HEK293T (cell line): ENCODE measurements at regions not wholly inside any gene's neighbourhood (a gene's known extent, or its start where the extent isn't known, plus 50 kb on each side); places are given as distances from the start of the nearest gene placed in this dataset.

ENCODE experiments used
- CTCF ChIA-PET: fragments of 350-600 bp; formaldehyde crosslinking; extraction: SDS; loops from one replicate; lab custom pipeline; 2021; ENCODE audit warnings: antibody characterized with exemption, inconsistent platforms; lab: Yijun Ruan, JAX
- POLR2A ChIA-PET: fragments of 350-600 bp; formaldehyde crosslinking; extraction: SDS; loops from one replicate; lab custom pipeline; 2020; ENCODE audit warnings: antibody characterized with exemption, inconsistent platforms; lab: Yijun Ruan, JAX
- DNase-seq: peaks from one replicate; pipeline ENCODE4 v3.0.0; 2012; ENCODE audit warnings: mixed read lengths; ENCODE audit errors: extremely low spot score
- ARNT ChIP-seq: fragments of 450-650 bp; IDR thresholded peaks from 2 replicates; pipeline ENCODE4 v1.6.1; 2017; ENCODE audit warnings: mild to moderate bottlenecking
- BHLHE40 ChIP-seq: fragments of 450-650 bp; IDR thresholded peaks from 2 replicates; pipeline ENCODE4 v1.6.1; 2016; ENCODE audit warnings: mild to moderate bottlenecking, moderate library complexity, borderline replicate concordance
- CTBP1 ChIP-seq: fragments of 450-650 bp; IDR thresholded peaks from 2 replicates; pipeline ENCODE4 v1.6.1; 2016; ENCODE audit warnings: borderline replicate concordance
- ELF4 ChIP-seq: fragments of 450-650 bp; IDR thresholded peaks from 2 replicates; pipeline ENCODE4 v1.6.1; 2017; ENCODE audit warnings: antibody characterized with exemption
- FOXA1 ChIP-seq: fragments of 450-650 bp; IDR thresholded peaks from 2 replicates; pipeline ENCODE4 v1.6.1; 2016; ENCODE audit warnings: mild to moderate bottlenecking
- FOXK2 ChIP-seq: fragments of 450-650 bp; IDR thresholded peaks from 2 replicates; pipeline ENCODE4 v1.6.1; 2016; ENCODE audit warnings: mild to moderate bottlenecking
- FOXM1 ChIP-seq: fragments of 450-650 bp; IDR thresholded peaks from 2 replicates; pipeline ENCODE4 v1.6.1; 2017; ENCODE audit warnings: mild to moderate bottlenecking, borderline replicate concordance
- HDGF ChIP-seq: fragments of 450-650 bp; IDR thresholded peaks from 2 replicates; pipeline ENCODE4 v1.6.1; 2017; ENCODE audit warnings: antibody characterized with exemption, borderline replicate concordance
- L3MBTL2 ChIP-seq: fragments of 450-650 bp; conservative IDR thresholded peaks from 2 replicates; pipeline ENCODE4 v1.6.1; 2016; ENCODE audit warnings: mild to moderate bottlenecking
- LEF1 ChIP-seq: fragments of 450-650 bp; IDR thresholded peaks from 2 replicates; pipeline ENCODE4 v1.6.1; 2017; ENCODE audit warnings: mild to moderate bottlenecking, borderline replicate concordance
- NFRKB ChIP-seq: fragments of 450-650 bp; IDR thresholded peaks from 2 replicates; pipeline ENCODE4 v1.6.1; 2016; ENCODE audit warnings: mild to moderate bottlenecking, moderate library complexity
- PKNOX1 ChIP-seq: fragments of 450-650 bp; IDR thresholded peaks from 2 replicates; pipeline ENCODE4 v1.6.1; 2016
- SP1 ChIP-seq: fragments of 450-650 bp; IDR thresholded peaks from 2 replicates; pipeline ENCODE4 v1.6.1; 2017
- SUZ12 ChIP-seq: fragments of 450-650 bp; IDR thresholded peaks from 2 replicates; pipeline ENCODE4 v1.6.1; 2016; ENCODE audit warnings: mild to moderate bottlenecking
- TARDBP ChIP-seq: fragments of 450-650 bp; IDR thresholded peaks from 2 replicates; pipeline ENCODE4 v1.6.1; 2016
- ZNF384 ChIP-seq: fragments of 450-650 bp; IDR thresholded peaks from 2 replicates; pipeline ENCODE4 v1.6.1; 2016

GRCh38 chr3:70582803-70583202 lies 270.4 kb upstream of the MDFIC2 start:
- TF ChIP-seq FOXA1 (no peak), HDGF (no peak), PKNOX1 (no peak), FOXK2 (no peak)
- ChIA-PET POLR2A (no interaction called here), CTCF (no interaction called here)
- DNase-seq: no peak

DNA sequence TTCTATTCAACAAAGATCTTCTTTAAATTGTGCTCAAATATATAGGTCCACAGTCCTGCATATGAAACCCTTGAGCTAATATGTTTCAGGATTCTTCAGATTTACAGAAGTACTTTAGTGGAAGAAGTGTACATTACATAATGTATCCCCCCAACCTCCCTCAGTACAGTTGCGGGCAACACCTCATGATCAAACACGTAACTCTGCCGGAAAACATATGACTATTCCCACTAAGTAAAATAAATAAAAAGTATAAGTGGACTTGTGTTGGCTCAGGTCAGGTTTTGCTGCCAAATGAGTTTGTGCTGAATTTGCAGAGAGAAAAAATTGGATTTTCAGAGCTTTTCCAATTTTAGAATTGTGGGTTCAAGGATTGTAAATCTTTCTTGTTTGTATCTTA lies 267.6 kb upstream of the MDFIC2 start:
- POLR2A ChIA-PET: no interaction called here
- TF ChIP-seq ELF4 (no peak), CTBP1 (no peak), FOXK2 (no peak), FOXA1 (no peak)
- CTCF ChIA-PET: no interaction called here
- no peak for DNase-seq

DNA sequence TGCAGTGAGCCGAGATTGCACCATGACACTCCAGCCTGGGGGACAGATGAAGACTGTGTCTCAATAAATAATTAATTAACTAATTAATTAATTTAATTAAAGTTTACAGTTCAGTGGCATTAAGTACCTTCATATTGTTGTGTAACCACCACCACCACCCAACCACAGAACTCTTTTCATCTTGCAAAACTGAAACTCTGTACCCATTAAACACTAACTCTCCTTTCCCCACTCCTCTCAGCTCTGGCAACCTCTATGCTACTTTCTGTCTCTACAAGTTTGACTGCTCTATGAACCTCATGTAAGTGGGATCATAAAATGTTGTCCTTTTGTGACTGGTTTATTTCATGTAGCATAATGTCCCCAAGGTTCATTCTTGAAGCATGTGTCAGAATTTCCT lies 259.3 kb upstream of the MDFIC2 start:
- DNase-seq: no peak
- CTCF ChIA-PET: interaction anchor here (0.5 kb wide), 1 partner anchor 441 kb away, joined by 3 read pairs; no protein-coding TSS in a partner anchor
- no peak for TF ChIP-seq FOXA1
- no peak for TF ChIP-seq ZNF384
- TF ChIP-seq LEF1: no peak
- no peak for TF ChIP-seq BHLHE40
- TF ChIP-seq NFRKB: no peak
- TF ChIP-seq SUZ12: no peak
- TF ChIP-seq ELF4: no peak
- no peak for TF ChIP-seq CTBP1
- POLR2A ChIA-PET: no interaction called here

DNA sequence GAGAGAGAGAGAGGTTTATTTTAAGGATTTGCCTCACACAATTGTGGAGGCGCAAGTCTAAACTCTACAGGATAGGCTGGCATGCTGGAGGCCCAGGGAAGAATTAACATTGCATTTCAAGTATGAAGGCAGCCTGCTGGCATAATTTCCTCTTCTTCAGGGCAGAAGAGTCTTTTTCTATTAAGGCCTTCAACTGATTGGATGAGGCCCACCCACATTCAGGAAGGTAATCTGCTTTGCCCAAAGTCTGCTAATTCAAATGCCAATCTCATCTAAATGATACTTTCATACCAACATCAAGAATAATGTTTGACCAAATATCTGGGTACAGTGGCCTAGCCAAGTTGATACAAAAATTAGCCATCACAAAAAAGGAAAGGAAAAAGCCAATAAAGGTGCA lies 258.1 kb upstream of the MDFIC2 start:
- ChIA-PET CTCF (no interaction called here), POLR2A (no interaction called here)
- no peak for DNase-seq
- TF ChIP-seq ZNF384 (no peak), FOXK2 (no peak), HDGF (no peak), LEF1 (no peak), ELF4 (no peak), CTBP1 (no peak), TARDBP (no peak), BHLHE40 (no peak), PKNOX1 (no peak), ARNT (no peak), FOXM1 (no peak), SP1 (no peak), NFRKB (no peak)

DNA sequence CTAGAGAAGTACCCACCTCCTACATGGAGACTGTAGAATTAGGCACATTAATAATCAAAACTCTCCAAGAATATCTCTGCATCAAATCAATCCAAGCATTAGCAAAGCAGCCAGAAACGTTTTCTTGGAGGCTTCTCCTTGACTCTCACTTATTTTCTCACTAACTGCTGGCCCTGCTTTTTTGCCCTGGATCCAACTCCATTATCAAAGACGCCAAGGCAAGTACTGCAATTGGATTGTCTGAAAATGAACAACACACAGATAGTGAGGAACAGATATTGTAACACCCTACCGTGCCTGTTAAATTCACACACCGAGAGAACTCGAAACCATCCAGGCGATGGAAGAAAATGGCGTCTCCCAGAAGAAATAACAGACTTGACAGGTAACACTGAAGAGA lies 256.2 kb upstream of the MDFIC2 start:
- POLR2A ChIA-PET: no interaction called here

DNA sequence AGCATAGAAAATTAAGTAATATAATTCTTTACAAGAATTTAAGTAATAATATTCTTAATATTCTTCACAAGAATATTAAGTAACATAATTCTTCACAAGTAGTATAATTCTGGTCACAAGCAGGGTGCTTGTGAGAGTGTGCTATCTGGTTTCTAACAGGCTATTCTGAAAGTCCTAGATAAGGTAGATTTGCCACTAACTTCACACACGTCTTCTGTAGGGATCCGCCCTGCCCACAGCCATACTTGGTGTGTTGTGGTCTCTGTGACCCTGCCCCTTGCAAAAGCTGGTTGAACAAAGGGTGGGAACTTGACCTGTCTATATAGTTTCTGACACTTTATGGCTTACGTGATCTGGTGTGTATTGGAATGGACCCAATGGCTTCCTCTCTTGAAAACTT lies 253.4 kb upstream of the MDFIC2 start:
- no peak for DNase-seq
- TF ChIP-seq NFRKB: no peak
- TF ChIP-seq TARDBP: no peak
- TF ChIP-seq ARNT: no peak
- TF ChIP-seq SUZ12: no peak
- TF ChIP-seq ZNF384: no peak
- no peak for TF ChIP-seq BHLHE40
- TF ChIP-seq PKNOX1: no peak
- no peak for TF ChIP-seq SP1
- TF ChIP-seq ELF4: no peak
- TF ChIP-seq FOXK2: no peak
- no peak for TF ChIP-seq FOXA1
- no peak for TF ChIP-seq LEF1
- TF ChIP-seq L3MBTL2: no peak
- no peak for TF ChIP-seq HDGF
- ChIA-PET POLR2A (no interaction called here), CTCF (no interaction called here)

More for the DNA sequence above, 256.2 kb upstream of the MDFIC2 start:
- CTCF ChIA-PET: no interaction called here
- TF ChIP-seq ZNF384: no peak
- TF ChIP-seq ARNT: no peak
- no peak for TF ChIP-seq FOXK2
- DNase-seq: no peak

DNA sequence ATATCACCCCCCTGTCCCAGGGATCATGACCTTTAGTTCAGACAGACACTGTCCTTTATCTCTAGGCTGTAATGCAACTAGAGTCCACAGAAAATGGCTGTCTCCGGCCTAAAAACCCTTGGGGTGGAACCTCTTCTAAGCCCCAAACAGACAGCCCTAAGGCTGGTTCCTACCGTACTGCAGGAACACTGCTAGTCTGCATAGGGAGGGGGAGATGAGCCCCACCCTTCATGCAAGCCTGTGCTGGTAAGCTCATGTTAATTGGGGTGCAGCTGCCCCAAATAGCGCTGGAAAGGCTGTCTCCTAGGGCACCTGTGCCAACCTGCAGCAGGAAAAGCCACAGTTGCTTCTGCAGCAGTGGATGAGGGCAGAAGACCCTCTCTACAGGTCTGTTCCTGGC lies 252.1 kb upstream of the MDFIC2 start:
- ChIA-PET CTCF (no interaction called here), POLR2A (no interaction called here)
- no peak for DNase-seq
- TF ChIP-seq CTBP1 (no peak), LEF1 (no peak), BHLHE40 (no peak), TARDBP (no peak), FOXA1 (no peak), SUZ12 (no peak), ELF4 (no peak), PKNOX1 (no peak), FOXK2 (no peak), SP1 (no peak), ARNT (no peak), FOXM1 (no peak), HDGF (no peak), NFRKB (no peak), ZNF384 (no peak), L3MBTL2 (no peak)
